HEK293 (cell line): ENCODE measurements at regions not wholly inside any gene's neighbourhood (a gene's known extent, or its start where the extent isn't known, plus 50 kb on each side); places are given as distances from the start of the nearest gene placed in this dataset.

Experiments
- ZNF121 ChIP-seq: fragments of 450-650 bp; formaldehyde crosslinking; IDR thresholded peaks from 2 replicates; pipeline ENCODE4 v1.5.1; 2016; ENCODE audit warnings: missing biosample characterization, missing genetic modification characterization
- ZNF274 ChIP-seq, 2 experiments: fragments of 200-500 bp in 1 of 2; fragments of 450-650 bp in 1 of 2; sonication (Bioruptor generic) in 1 of 2; formaldehyde crosslinking in 1 of 2; IDR thresholded peaks; 2 replicates each; pipeline versions ENCODE4 v1.5.1 to v1.6.1; 2014 to 2016; ENCODE audit warnings: borderline replicate concordance in 1 of 2, inconsistent platforms in 1 of 2, low read length in 1 of 2, missing biosample characterization in 1 of 2, missing genetic modification characterization in 1 of 2
- ZNF521 ChIP-seq: fragments of 450-650 bp; formaldehyde crosslinking; IDR thresholded peaks from 2 replicates; pipeline ENCODE4 v1.5.1; 2017; ENCODE audit warnings: missing biosample characterization, mild to moderate bottlenecking, missing genetic modification characterization

- no peak for TF ChIP-seq ZNF274 (IDR thresholded peaks at IDR 0.05; ENCODE audit: low read length)
- no peak for TF ChIP-seq ZNF274 (tag by site-specific recombination; IDR thresholded peaks at IDR 0.05; ENCODE audit: borderline replicate concordance)
- TF ChIP-seq ZNF121 (tag by site-specific recombination), result no peak
- no peak for TF ChIP-seq ZNF521 (tag by site-specific recombination)
These were observed 142.0 kb upstream of the TOPAZ1 start for GRCh38 chr3:44099566-44100297.
